Retinal pigment epithelial cell (primary cell): ENCODE measurements at regions not wholly inside any gene's neighbourhood (a gene's known extent, or its start where the extent isn't known, plus 50 kb on each side); places are given as distances from the start of the nearest gene placed in this dataset.
"Not testable (repeated sequence)": the region's sequence is repeated elsewhere in the genome, so short reads cannot be mapped to it uniquely, and the experiment has no call there.

Experiments
- DNase-seq: peaks from one replicate; pipeline ENCODE4 v3.0.0-alpha.2; 2010; ENCODE audit warnings: low read depth
- H3K4me3 ChIP-seq: 2 replicates; pipeline ENCODE4 v1.5.1; 2011; ENCODE audit warnings: mild to moderate bottlenecking, low read length, control low read depth, moderate library complexity
- TF ChIP-seq, protein P1 (sequence below): conservative IDR thresholded peaks from 2 replicates; pipeline ENCODE4 v1.5.1; 2011; ENCODE audit warnings: low read depth, low read length, control low read depth, inconsistent platforms

DNA sequence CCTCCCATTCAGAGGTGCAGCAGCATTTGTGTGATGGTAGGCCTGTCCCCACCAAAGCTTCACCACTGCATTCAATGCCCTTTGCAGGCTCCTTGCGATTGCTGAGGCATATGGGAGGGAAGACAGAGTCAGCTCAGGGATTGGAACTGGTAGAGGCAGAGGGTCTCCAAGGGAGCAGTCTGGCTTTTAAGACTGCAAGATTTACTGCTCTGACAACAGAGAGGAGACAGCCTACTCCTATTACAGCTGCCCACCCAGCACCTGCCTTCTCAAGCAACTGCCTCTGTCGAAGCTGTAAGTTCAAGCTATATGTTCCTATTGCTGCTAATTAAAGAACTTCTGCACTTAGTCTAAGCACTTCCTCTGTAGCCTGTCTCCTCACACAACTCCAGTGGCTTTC, 481.8 kb downstream of the FGF13 start:
- TF ChIP-seq, protein P1, sequence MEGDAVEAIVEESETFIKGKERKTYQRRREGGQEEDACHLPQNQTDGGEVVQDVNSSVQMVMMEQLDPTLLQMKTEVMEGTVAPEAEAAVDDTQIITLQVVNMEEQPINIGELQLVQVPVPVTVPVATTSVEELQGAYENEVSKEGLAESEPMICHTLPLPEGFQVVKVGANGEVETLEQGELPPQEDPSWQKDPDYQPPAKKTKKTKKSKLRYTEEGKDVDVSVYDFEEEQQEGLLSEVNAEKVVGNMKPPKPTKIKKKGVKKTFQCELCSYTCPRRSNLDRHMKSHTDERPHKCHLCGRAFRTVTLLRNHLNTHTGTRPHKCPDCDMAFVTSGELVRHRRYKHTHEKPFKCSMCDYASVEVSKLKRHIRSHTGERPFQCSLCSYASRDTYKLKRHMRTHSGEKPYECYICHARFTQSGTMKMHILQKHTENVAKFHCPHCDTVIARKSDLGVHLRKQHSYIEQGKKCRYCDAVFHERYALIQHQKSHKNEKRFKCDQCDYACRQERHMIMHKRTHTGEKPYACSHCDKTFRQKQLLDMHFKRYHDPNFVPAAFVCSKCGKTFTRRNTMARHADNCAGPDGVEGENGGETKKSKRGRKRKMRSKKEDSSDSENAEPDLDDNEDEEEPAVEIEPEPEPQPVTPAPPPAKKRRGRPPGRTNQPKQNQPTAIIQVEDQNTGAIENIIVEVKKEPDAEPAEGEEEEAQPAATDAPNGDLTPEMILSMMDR = no peak
- H3K4me3 ChIP-seq = no peak overlapping the region
- no peak for DNase-seq

DNA sequence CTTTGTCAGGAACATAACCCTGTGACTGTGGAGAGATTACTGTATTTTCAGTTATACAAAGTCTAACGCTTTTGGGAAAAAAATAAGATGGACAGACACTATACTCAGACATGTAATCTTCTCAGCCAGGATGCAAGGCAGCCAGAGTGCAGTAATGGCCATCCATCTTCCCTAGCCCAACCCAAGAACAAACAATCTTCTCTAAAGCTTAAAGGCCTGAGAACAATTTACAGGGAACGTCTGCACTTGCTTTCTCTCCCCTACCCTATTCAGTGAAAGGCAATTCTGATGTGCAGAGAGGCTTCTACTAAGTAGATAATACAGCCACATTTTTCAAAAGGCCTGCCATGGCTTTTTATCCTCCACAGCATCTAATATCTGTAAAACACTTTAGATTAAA, 471.3 kb downstream of the FGF13 start:
- DNase-seq = no peak
- TF ChIP-seq, protein P1 = no peak
- H3K4me3 ChIP-seq = no peak overlapping the region

DNA sequence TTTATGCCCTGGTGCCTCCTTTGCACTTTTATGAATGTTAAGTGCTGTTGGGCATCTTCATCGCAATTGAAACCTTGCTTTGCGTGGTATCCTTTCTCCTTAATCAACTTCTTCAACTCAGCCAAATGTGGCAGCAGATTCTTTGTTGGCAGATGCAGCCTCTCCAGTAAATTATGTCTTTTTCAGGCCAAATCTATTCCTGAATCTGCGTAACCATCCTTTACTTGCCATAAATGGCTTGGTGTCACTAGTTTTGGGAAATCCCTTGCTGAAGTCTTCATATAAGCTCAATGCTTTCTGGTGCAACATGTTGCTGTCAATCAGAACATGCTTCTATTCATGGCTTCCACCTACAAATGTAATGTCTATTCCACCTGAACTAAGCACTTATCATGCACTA, 457.5 kb downstream of the FGF13 start:
- no peak for DNase-seq

DNA sequence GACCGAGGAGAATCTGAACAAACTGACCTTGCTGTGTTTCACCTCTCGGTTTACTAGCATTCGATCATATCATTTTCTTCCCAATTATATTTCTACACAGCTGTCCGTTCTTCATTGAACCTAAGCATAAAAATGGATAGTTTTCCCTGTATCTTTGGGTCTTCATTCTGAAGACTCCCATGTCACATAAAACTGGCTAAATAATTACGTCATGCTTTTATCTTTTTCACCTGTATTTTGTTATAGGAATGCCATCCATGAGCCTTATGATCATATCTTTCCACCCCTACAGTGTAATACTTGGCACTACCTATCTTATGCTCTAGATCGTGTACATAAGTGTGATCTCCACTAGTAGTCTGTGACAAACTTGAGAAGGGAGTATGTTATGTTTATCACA, 456.1 kb downstream of the FGF13 start:
- DNase-seq = no peak
- no peak overlapping the region for H3K4me3 ChIP-seq
- TF ChIP-seq, protein P1 = no peak

More for the DNA sequence above, 457.5 kb downstream of the FGF13 start:
- TF ChIP-seq, protein P1 = no peak
- H3K4me3 ChIP-seq = no peak overlapping the region

DNA sequence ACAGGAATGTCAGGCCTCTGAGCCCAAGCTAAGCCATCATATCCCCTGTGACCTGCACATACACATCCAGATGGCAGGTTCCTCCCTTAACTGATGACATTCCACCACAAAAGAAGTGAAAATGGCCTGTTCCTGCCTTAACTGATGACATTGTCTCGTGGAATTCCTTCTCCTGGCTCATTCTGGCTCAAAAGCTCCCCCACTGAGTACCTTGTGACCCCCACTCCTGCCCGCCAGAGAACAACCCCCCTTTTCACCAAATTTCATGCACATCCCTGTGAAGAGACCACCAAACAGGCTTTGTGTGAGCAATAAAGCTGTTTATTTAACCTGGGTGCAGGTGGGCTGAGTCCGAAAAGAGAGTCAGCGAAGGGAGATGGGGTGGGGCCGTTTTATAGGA, 447.4 kb downstream of the FGF13 start:
- not testable (repeated sequence) for DNase-seq, H3K4me3 ChIP-seq

DNA sequence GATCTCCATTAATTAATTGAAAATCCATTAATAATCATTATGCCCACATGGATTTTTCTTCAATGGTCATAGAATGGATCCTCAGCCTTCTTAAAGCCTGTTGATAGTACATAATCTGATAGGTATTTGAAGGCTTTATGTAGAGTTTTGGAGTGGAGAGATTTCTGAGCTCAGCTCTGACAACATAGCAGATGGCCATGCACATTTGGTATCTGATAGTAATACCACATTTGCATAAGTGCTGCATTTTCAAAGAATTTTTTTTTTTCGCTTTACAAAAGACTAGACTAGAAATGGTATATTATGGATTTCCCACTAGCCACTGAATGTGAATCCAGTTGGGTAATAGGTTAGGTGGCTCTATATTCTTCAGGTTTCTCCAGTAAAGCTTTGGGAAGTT, 440.6 kb downstream of the FGF13 start:
- TF ChIP-seq, protein P1 = no peak
- no peak overlapping the region for H3K4me3 ChIP-seq
- no peak for DNase-seq

DNA sequence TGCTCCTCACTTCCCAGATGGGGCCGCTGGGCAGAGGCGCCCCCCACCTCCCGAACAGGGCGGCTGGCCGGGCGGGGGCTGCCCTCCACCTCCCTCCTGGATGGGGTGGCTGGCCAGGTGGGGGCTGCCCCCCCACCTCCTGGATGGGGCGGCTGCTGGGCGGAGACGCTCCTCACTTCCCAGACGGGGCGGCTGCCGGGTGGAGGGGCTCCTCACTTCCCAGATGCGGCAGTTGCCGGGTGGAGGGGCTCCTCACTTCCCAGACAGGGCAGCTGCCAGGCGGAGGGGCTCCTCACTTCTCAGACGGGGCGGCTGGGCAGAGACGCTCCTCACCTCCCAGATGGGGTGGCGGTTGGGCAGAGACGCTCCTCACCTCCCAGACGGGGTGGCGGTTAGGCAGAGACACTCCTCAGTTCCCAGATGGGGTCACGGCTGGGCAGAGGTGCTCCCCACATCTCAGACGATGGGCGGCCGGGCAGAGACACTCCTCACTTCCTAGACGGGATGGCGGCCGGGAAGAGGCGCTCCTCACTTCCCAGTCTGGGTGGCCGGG, 428.8 kb downstream of the FGF13 start:
- H3K4me3 ChIP-seq, DNase-seq: not testable (repeated sequence)

DNA sequence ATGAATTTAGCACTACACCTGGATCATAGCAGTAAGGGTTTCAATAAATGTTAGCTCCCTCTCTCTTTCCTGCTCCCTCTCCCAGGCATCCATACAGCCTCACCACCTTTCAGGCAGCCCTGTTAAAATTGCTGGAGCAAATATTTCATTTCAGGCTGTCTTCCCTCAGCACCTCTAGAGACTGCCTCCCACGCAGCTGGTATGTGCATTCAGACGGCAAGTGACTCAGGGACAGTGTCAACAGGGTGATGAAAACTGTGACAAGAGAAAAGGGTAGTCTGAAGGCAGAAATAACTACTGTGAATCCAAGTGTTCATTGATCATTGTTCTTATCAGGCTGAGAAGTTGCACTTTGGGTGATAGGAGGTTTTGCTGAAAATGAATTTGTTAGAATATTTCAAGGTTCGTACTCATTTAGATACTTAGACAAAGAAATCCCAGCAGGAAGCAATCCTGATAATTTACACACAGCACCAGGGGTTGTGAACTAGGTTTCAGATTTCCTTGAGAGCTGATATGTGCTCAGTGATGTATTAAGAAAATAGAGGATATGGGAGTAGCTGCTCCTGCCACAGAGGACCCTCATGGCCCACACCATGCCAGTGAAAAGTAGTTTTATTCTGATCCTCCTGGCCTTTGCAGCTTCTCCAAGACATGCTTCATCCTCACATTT, 424.2 kb downstream of the FGF13 start:
- H3K4me3 ChIP-seq = no peak overlapping the region
- TF ChIP-seq, protein P1 = no peak
- no peak for DNase-seq
